DND-41 (cell line): ENCODE measurements at regions not wholly inside any gene's neighbourhood (a gene's known extent, or its start where the extent isn't known, plus 50 kb on each side); places are given as distances from the start of the nearest gene placed in this dataset.

Source experiments
- EZH2 ChIP-seq: IDR thresholded peaks from 3 replicates; pipeline ENCODE4 v1.6.1; 2012; ENCODE audit warnings: borderline replicate concordance, low read depth, mild to moderate bottlenecking, moderate library complexity, low read length, inconsistent platforms; ENCODE audit not compliant: severe bottlenecking
- TF ChIP-seq, protein P1 (sequence below): IDR thresholded peaks from 2 replicates; pipeline ENCODE4 v1.5.1; 2012; ENCODE audit warnings: borderline replicate concordance, low read length, moderate library complexity, mild to moderate bottlenecking; ENCODE audit not compliant: poor library complexity, severe bottlenecking; ENCODE audit errors: extremely low read depth

DNA sequence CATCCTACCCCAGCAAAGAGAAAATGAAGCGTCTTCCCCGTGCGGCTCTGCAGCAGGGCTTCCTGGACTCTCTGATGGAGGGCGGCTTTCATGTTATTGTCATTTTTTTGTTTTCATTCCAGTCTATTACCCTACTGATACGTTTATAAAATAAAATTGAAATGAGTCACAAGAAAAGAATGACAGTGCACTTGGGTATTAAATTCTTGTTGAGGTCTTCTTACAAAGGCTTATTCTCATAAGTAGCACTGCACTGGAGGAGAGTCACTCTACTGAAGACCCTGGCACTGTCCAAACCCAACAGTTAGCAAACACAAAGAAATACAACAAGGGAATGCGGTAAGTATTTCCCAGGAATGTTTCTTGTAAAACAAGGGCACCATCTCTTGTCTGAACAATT is 379.3 kb downstream of the MAFB start:
- TF ChIP-seq, protein P1, sequence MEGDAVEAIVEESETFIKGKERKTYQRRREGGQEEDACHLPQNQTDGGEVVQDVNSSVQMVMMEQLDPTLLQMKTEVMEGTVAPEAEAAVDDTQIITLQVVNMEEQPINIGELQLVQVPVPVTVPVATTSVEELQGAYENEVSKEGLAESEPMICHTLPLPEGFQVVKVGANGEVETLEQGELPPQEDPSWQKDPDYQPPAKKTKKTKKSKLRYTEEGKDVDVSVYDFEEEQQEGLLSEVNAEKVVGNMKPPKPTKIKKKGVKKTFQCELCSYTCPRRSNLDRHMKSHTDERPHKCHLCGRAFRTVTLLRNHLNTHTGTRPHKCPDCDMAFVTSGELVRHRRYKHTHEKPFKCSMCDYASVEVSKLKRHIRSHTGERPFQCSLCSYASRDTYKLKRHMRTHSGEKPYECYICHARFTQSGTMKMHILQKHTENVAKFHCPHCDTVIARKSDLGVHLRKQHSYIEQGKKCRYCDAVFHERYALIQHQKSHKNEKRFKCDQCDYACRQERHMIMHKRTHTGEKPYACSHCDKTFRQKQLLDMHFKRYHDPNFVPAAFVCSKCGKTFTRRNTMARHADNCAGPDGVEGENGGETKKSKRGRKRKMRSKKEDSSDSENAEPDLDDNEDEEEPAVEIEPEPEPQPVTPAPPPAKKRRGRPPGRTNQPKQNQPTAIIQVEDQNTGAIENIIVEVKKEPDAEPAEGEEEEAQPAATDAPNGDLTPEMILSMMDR, result no peak
- TF ChIP-seq EZH2, result no peak
